Activated T-cell treated with anti-CD3 and anti-CD28 coated beads, Interleukin-2, amount 50 U/mL, for 72 hours (primary cell): ENCODE measurements at regions not wholly inside any gene's neighbourhood (a gene's known extent, or its start where the extent isn't known, plus 50 kb on each side); places are given as distances from the start of the nearest gene placed in this dataset.

Experiments used
- ATAC-seq, 2 donors: fragments of 150-1000 bp; cut with Tn5 transposase; replicated peaks in 1 of 2; 2 replicates each; pipeline ENCODE4 v1.10.0; 2021; ENCODE audit warnings: moderate library complexity in 2 of 2, mild to moderate bottlenecking in 1 of 2
- DNase-seq, 2 donors: peaks; one replicate each; pipeline ENCODE4 v3.0.0; 2021 to 2022; ENCODE audit warnings: mixed read lengths in 1 of 2
- H3K27ac Mint-ChIP-seq: one replicate; pipeline ENCODE4 v1.8.0; 2022; ENCODE audit warnings: mild to moderate bottlenecking, moderate library complexity, mixed read lengths
- H3K27me3 Mint-ChIP-seq: one replicate; pipeline ENCODE4 v1.8.0; 2022; ENCODE audit warnings: low read depth, mixed read lengths
- H3K36me3 Mint-ChIP-seq, 2 donors: one replicate each; pipeline ENCODE4 v1.8.0; 2022; ENCODE audit warnings: mixed read lengths in 2 of 2, mild to moderate bottlenecking in 1 of 2; ENCODE audit not compliant: insufficient read depth in 2 of 2
- H3K4me1 Mint-ChIP-seq: one replicate; pipeline ENCODE4 v1.8.0; 2022; ENCODE audit warnings: low read depth, mixed read lengths
- H3K4me3 Mint-ChIP-seq, 2 donors: one replicate each; pipeline ENCODE4 v1.8.0; 2022; ENCODE audit warnings: mild to moderate bottlenecking in 2 of 2, mixed read lengths in 2 of 2, moderate library complexity in 2 of 2
- H3K9me3 Mint-ChIP-seq, 2 donors: one replicate each; pipeline ENCODE4 v1.8.0; 2022; ENCODE audit warnings: mixed read lengths in 2 of 2

- DNase-seq (no peak), ATAC-seq (no peak)
- Mint-ChIP-seq H3K4me3 (no peak overlapping the region), H3K36me3 (no peaks in the 10 kb centered on the region), H3K9me3 (no peaks in the 10 kb centered on the region), H3K27ac (no peak overlapping the region), H3K27me3 (no peaks in the 10 kb centered on the region), H3K4me1 (no peaks in the 10 kb centered on the region)
Observed at GRCh38 chr7:156236181-156236889, 404.2 kb upstream of the RNF32 start.

GRCh38 chr7:156234666-156235494, 405.7 kb upstream of the RNF32 start:
- ATAC-seq: no peak
- H3K4me3 Mint-ChIP-seq: no peak overlapping the region
- DNase-seq: no peak
- H3K36me3 Mint-ChIP-seq: no peaks in the 10 kb centered on the region
- H3K9me3 Mint-ChIP-seq: no peaks in the 10 kb centered on the region
- H3K4me1 Mint-ChIP-seq: no peaks in the 10 kb centered on the region
- no peak overlapping the region for H3K27ac Mint-ChIP-seq
- no peaks in the 10 kb centered on the region for H3K27me3 Mint-ChIP-seq

- Mint-ChIP-seq H3K9me3 (no peaks in the 10 kb centered on the region), H3K4me1 (no peaks in the 10 kb centered on the region), H3K27me3 (no peaks in the 10 kb centered on the region), H3K4me3 (no peak overlapping the region), H3K36me3 (no peaks in the 10 kb centered on the region), H3K27ac (no peak overlapping the region)
- ATAC-seq (no peak), DNase-seq (no peak)
Observed at GRCh38 chr7:156234192-156234591, 406.4 kb upstream of the RNF32 start.

- no peak for ATAC-seq
- no peaks in the 10 kb centered on the region for H3K27me3 Mint-ChIP-seq
- H3K4me3 Mint-ChIP-seq: no peak overlapping the region
- DNase-seq: no peak
- H3K36me3 Mint-ChIP-seq: no peaks in the 10 kb centered on the region
- H3K4me1 Mint-ChIP-seq: no peaks in the 10 kb centered on the region
- no peak overlapping the region for H3K27ac Mint-ChIP-seq
- H3K9me3 Mint-ChIP-seq: no peaks in the 10 kb centered on the region
Observed at GRCh38 chr7:156232931-156233705, 407.5 kb upstream of the RNF32 start.

GRCh38 chr7:156230576-156230975, 410.0 kb upstream of the RNF32 start:
- H3K9me3 Mint-ChIP-seq: peaks cover 0 to 2% of the 10 kb centered on the region in 2 donors
- no peak overlapping the region for H3K4me3 Mint-ChIP-seq
- ATAC-seq: no peak
- no peak for DNase-seq
- H3K27ac Mint-ChIP-seq: no peak overlapping the region
- H3K4me1 Mint-ChIP-seq: no peaks in the 10 kb centered on the region
- H3K27me3 Mint-ChIP-seq: no peaks in the 10 kb centered on the region
- H3K36me3 Mint-ChIP-seq: no peaks in the 10 kb centered on the region

GRCh38 chr7:156224833-156225225, 412.6 kb upstream of the SHH start:
- H3K36me3 Mint-ChIP-seq: no peaks in the 10 kb centered on the region
- H3K4me3 Mint-ChIP-seq: no peak overlapping the region
- H3K4me1 Mint-ChIP-seq: no peaks in the 10 kb centered on the region
- peaks cover 0 to 2% of the 10 kb centered on the region in 2 donors for H3K9me3 Mint-ChIP-seq
- DNase-seq (no peak), ATAC-seq (no peak)
- no peak overlapping the region for H3K27ac Mint-ChIP-seq
- no peaks in the 10 kb centered on the region for H3K27me3 Mint-ChIP-seq

GRCh38 chr7:156223935-156224832, 411.9 kb upstream of the SHH start:
- no peak overlapping the region for H3K27ac Mint-ChIP-seq
- no peak overlapping the region for H3K4me3 Mint-ChIP-seq
- DNase-seq: no peak
- ATAC-seq: no peak
- no peaks in the 10 kb centered on the region for H3K4me1 Mint-ChIP-seq
- H3K36me3 Mint-ChIP-seq: no peaks in the 10 kb centered on the region
- peaks cover 0 to 2% of the 10 kb centered on the region in 2 donors for H3K9me3 Mint-ChIP-seq
- no peaks in the 10 kb centered on the region for H3K27me3 Mint-ChIP-seq

GRCh38 chr7:156222611-156223010, 410.3 kb upstream of the SHH start:
- H3K4me1 Mint-ChIP-seq: no peaks in the 10 kb centered on the region
- peaks cover 0 to 2% of the 10 kb centered on the region in 2 donors for H3K9me3 Mint-ChIP-seq
- no peaks in the 10 kb centered on the region for H3K36me3 Mint-ChIP-seq
- DNase-seq (no peak), ATAC-seq (no peak)
- no peak overlapping the region for H3K27ac Mint-ChIP-seq
- no peaks in the 10 kb centered on the region for H3K27me3 Mint-ChIP-seq
- no peak overlapping the region for H3K4me3 Mint-ChIP-seq

- Mint-ChIP-seq H3K4me1 (no peaks in the 10 kb centered on the region), H3K27me3 (no peaks in the 10 kb centered on the region), H3K36me3 (no peaks in the 10 kb centered on the region), H3K4me3 (no peak overlapping the region), H3K27ac (no peak overlapping the region), H3K9me3 (no peaks in the 10 kb centered on the region)
- DNase-seq: no peak
- ATAC-seq: no peak
Observed at GRCh38 chr7:156222151-156222550, 409.9 kb upstream of the SHH start.

- H3K36me3 Mint-ChIP-seq: no peaks in the 10 kb centered on the region
- DNase-seq (no peak), ATAC-seq (no peak)
- H3K27ac Mint-ChIP-seq: no peak overlapping the region
- no peaks in the 10 kb centered on the region for H3K9me3 Mint-ChIP-seq
- H3K4me3 Mint-ChIP-seq: no peak overlapping the region
- H3K27me3 Mint-ChIP-seq: no peaks in the 10 kb centered on the region
- no peaks in the 10 kb centered on the region for H3K4me1 Mint-ChIP-seq
Observed at GRCh38 chr7:156220701-156221100, 408.4 kb upstream of the SHH start.

- Mint-ChIP-seq H3K27me3 (no peaks in the 10 kb centered on the region), H3K4me1 (no peaks in the 10 kb centered on the region), H3K36me3 (no peaks in the 10 kb centered on the region), H3K27ac (no peak overlapping the region), H3K9me3 (no peaks in the 10 kb centered on the region), H3K4me3 (no peak overlapping the region)
- DNase-seq (no peak), ATAC-seq (no peak)
Observed at GRCh38 chr7:156220078-156220605, 407.9 kb upstream of the SHH start.

GRCh38 chr7:156219307-156220077, 407.2 kb upstream of the SHH start:
- no peak overlapping the region for H3K4me3 Mint-ChIP-seq
- H3K27me3 Mint-ChIP-seq: no peaks in the 10 kb centered on the region
- DNase-seq: no peak
- no peaks in the 10 kb centered on the region for H3K9me3 Mint-ChIP-seq
- no peak for ATAC-seq
- no peak overlapping the region for H3K27ac Mint-ChIP-seq
- H3K4me1 Mint-ChIP-seq: no peaks in the 10 kb centered on the region
- H3K36me3 Mint-ChIP-seq: no peaks in the 10 kb centered on the region
